NT2/D1 (cell line): ENCODE measurements at regions not wholly inside any gene's neighbourhood (a gene's known extent, or its start where the extent isn't known, plus 50 kb on each side); places are given as distances from the start of the nearest gene placed in this dataset.

Experiments used
- DNase-seq: peaks from one replicate; pipeline ENCODE4 v3.0.0-alpha.2; 2011; ENCODE audit warnings: low read depth, low spot score
- H3K27me3 ChIP-seq: 2 replicates; pipeline ENCODE4 v1.6.0; 2011; ENCODE audit warnings: mild to moderate bottlenecking; ENCODE audit not compliant: insufficient read length, insufficient read depth
- H3K36me3 ChIP-seq: 2 replicates; pipeline ENCODE4 v1.6.1; 2011; ENCODE audit warnings: mild to moderate bottlenecking, low read length, mixed read lengths; ENCODE audit not compliant: insufficient read depth, insufficient read length
- H3K4me1 ChIP-seq: 2 replicates; pipeline ENCODE4 v1.5.1; 2011; ENCODE audit not compliant: insufficient read depth, insufficient read length
- H3K4me3 ChIP-seq: 2 replicates; pipeline ENCODE4 v1.5.1; 2011; ENCODE audit warnings: low read depth; ENCODE audit not compliant: insufficient read length
- H3K9ac ChIP-seq: 2 replicates; pipeline ENCODE4 v1.6.0; 2011; ENCODE audit warnings: low read depth; ENCODE audit not compliant: insufficient read length
- H3K9me3 ChIP-seq: 2 replicates; pipeline ENCODE4 v1.5.1; 2011; ENCODE audit warnings: mild to moderate bottlenecking, low read length; ENCODE audit not compliant: insufficient read depth
- SUZ12 ChIP-seq: IDR thresholded peaks from 2 replicates; pipeline ENCODE4 v1.6.1; 2011; ENCODE audit not compliant: insufficient read length, insufficient read depth; ENCODE audit errors: extremely low read depth
- YY1 ChIP-seq: IDR thresholded peaks from 2 replicates; pipeline ENCODE4 v1.6.1; 2011; ENCODE audit not compliant: insufficient read length, insufficient read depth
- ZNF274 ChIP-seq: IDR thresholded peaks from 2 replicates; pipeline ENCODE4 v1.6.1; 2011; ENCODE audit warnings: mild to moderate bottlenecking, low read depth, low read length

- Histone ChIP-seq H3K9ac (no peak overlapping the region), H3K4me1 (no peaks in the 10 kb centered on the region), H3K27me3 (no peaks in the 10 kb centered on the region), H3K9me3 (no peaks in the 10 kb centered on the region), H3K4me3 (no peak overlapping the region), H3K36me3 (no peaks in the 10 kb centered on the region)
- DNase-seq: no peak
- TF ChIP-seq YY1 (no peak), ZNF274 (no peak), SUZ12 (no peak)
Observed at GRCh38 chr4:122007016-122007415, 55.2 kb upstream of the TRPC3 start.

GRCh38 chr4:122005064-122005755 lies 53.4 kb upstream of the TRPC3 start:
- DNase-seq: no peak
- H3K9ac ChIP-seq: no peak overlapping the region
- TF ChIP-seq YY1 (no peak), SUZ12 (no peak)
- no peaks in the 10 kb centered on the region for H3K9me3 ChIP-seq
- no peaks in the 10 kb centered on the region for H3K4me1 ChIP-seq
- H3K4me3 ChIP-seq: no peak overlapping the region
- no peaks in the 10 kb centered on the region for H3K36me3 ChIP-seq
- H3K27me3 ChIP-seq: no peaks in the 10 kb centered on the region

- H3K4me3 ChIP-seq: no peak overlapping the region
- no peak overlapping the region for H3K9ac ChIP-seq
- H3K27me3 ChIP-seq: no peaks in the 10 kb centered on the region
- no peaks in the 10 kb centered on the region for H3K4me1 ChIP-seq
- H3K36me3 ChIP-seq: no peaks in the 10 kb centered on the region
- no peak for TF ChIP-seq SUZ12
- no peak for TF ChIP-seq YY1
- no peak for TF ChIP-seq ZNF274
- no peaks in the 10 kb centered on the region for H3K9me3 ChIP-seq
- no peak for DNase-seq
Observed at GRCh38 chr4:122003335-122003734, 51.5 kb upstream of the TRPC3 start.
